NCI-H187 (cell line): ENCODE measurements at regions not wholly inside any gene's neighbourhood (a gene's known extent, or its start where the extent isn't known, plus 50 kb on each side); places are given as distances from the start of the nearest gene placed in this dataset.

Source experiments
- DNase-seq, 2 experiments: peaks; one replicate each; lab custom pipeline; 2025; lab: John Stamatoyannopoulos, UW

- no peak for DNase-seq
These were observed 49.8 kb upstream of the ANO1 start for GRCh38 chr11:70028147-70028855.
